Panc1 (cell line): ENCODE measurements at regions not wholly inside any gene's neighbourhood (a gene's known extent, or its start where the extent isn't known, plus 50 kb on each side); places are given as distances from the start of the nearest gene placed in this dataset.

Source experiments
- SIN3A ChIP-seq: IDR thresholded peaks from 2 replicates; pipeline ENCODE4 v1.6.1; 2012; ENCODE audit warnings: low read depth, mild to moderate bottlenecking, low read length, moderate library complexity, borderline replicate concordance; ENCODE audit not compliant: insufficient read depth
- TF ChIP-seq, protein P1 (sequence below): fragments of 450-650 bp; IDR thresholded peaks from 2 replicates; pipeline ENCODE4 v1.5.1; 2017; ENCODE audit warnings: mild to moderate bottlenecking

DNA sequence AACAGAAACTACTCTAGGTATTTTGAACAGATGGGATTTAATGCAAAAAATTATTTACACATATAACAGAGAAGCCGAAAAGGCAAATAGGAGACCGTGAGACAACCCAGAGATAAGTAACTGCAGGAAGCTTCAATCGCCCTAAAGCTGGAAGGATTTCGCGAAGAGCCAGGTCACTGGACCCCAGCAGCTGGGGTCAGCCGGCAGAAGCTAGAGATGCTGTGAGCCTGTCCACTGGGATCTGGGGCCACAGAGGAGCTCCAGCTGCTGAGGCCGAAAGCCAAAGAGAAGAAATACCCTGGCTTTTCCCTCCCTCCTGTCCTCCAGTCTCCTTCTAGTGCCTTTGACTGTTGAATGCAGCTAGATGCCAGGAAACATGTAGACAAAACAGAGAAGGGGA is 192.8 kb upstream of the BCOR start:
- no peak for TF ChIP-seq SIN3A
- TF ChIP-seq, protein P1, sequence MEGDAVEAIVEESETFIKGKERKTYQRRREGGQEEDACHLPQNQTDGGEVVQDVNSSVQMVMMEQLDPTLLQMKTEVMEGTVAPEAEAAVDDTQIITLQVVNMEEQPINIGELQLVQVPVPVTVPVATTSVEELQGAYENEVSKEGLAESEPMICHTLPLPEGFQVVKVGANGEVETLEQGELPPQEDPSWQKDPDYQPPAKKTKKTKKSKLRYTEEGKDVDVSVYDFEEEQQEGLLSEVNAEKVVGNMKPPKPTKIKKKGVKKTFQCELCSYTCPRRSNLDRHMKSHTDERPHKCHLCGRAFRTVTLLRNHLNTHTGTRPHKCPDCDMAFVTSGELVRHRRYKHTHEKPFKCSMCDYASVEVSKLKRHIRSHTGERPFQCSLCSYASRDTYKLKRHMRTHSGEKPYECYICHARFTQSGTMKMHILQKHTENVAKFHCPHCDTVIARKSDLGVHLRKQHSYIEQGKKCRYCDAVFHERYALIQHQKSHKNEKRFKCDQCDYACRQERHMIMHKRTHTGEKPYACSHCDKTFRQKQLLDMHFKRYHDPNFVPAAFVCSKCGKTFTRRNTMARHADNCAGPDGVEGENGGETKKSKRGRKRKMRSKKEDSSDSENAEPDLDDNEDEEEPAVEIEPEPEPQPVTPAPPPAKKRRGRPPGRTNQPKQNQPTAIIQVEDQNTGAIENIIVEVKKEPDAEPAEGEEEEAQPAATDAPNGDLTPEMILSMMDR, result no peak
